T-helper 2 cell treated with Interferon-gamma antibody and Interleukin-4, amounts not matched to agents 100 ng/mL and 5 ng/mL, for 36 hours (primary cell): ENCODE measurements at regions not wholly inside any gene's neighbourhood (a gene's known extent, or its start where the extent isn't known, plus 50 kb on each side); places are given as distances from the start of the nearest gene placed in this dataset.

Experiments
- intact Hi-C: fragments of 100-400 bp; cut with micrococcal nuclease; formaldehyde crosslinking; loops from one replicate; pipeline ENCODE4 v1.15.1; 2023

- intact Hi-C loops = no loop called here
Observed at GRCh38 chr10:10930979-10931743, 86.5 kb upstream of the CELF2 start.

- intact Hi-C loops = no loop called here
Observed at GRCh38 chr10:10935032-10935431, 82.6 kb upstream of the CELF2 start.

- intact Hi-C loops = no loop called here
Observed at GRCh38 chr10:10938676-10939075, 79.0 kb upstream of the CELF2 start.

- intact Hi-C loops = no loop called here
Observed at GRCh38 chr10:10941127-10941730, 76.4 kb upstream of the CELF2 start.

GRCh38 chr10:10942441-10942840 is 75.2 kb upstream of the CELF2 start:
- intact Hi-C loops = no loop called here

GRCh38 chr10:10946081-10946480 is 71.6 kb upstream of the CELF2 start:
- intact Hi-C loops = no loop called here

GRCh38 chr10:10946801-10947200 is 70.9 kb upstream of the CELF2 start:
- intact Hi-C loops = no loop called here

- intact Hi-C loops = no loop called here
Observed at GRCh38 chr10:10951675-10952074, 66.0 kb upstream of the CELF2 start.

GRCh38 chr10:10952800-10953199 is 64.9 kb upstream of the CELF2 start:
- intact Hi-C loops = no loop called here

- intact Hi-C loops = no loop called here
Observed at GRCh38 chr10:10956681-10957542, 60.8 kb upstream of the CELF2 start.

GRCh38 chr10:10958041-10958440 is 59.6 kb upstream of the CELF2 start:
- intact Hi-C loops = no loop called here

- intact Hi-C loops = no loop called here
Observed at GRCh38 chr10:10959666-10960065, 58.0 kb upstream of the CELF2 start.

- intact Hi-C loops = no loop called here
Observed at GRCh38 chr10:10960534-10960933, 57.1 kb upstream of the CELF2 start.

- intact Hi-C loops = no loop called here
Observed at GRCh38 chr10:10961072-10961471, 56.6 kb upstream of the CELF2 start.

- intact Hi-C loops = no loop called here
Observed at GRCh38 chr10:10967029-10967428, 50.6 kb upstream of the CELF2 start.

GRCh38 chr10:10967581-10968256 is 50.0 kb upstream of the CELF2 start:
- intact Hi-C loops = no loop called here
